ENCODE measurements at regions not wholly inside any gene's neighbourhood (a gene's known extent, or its start where the extent isn't known, plus 50 kb on each side); places are given as distances from the start of the nearest gene placed in this dataset.

DNA sequence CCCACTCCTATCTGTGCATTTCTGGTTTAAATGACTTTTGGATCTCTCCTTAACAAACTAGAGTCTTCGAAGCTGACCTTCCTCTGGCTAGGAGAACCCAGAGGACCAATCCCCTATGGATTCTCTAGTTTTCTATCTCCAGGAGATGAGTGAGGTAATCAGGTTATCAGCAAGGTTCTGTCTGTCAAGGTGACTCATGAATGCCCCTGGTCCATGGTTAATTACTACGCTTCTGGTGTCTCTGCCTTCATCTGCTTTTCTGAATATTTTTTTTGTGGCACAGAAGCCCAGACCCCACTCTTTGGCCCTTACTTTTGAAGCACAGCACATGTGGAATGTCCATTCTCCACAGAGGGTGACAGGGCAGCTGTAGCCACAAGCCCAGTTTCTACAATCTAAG is 897.9 kb upstream of the KLHL29 start:
- DNase-seq (ENCODE audit: low read depth) = no peak

DNA sequence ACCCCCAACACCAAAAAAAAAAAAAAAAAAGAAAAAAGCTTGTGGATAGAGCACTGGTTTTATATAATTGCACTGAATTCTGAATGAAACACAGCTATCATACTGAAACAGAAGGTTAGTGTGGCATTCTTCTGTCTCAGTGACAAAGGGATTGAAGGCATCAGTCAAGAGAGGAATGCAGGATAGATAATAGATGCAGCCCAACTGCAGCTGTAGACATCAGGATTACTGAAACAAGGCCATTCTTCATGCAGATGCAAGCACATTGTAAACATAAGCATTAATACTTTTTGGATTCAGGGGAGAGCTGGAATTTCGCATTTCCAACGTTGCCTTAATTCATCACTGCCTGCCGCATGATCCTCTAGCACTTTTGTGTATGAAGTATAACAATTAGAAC is 897.4 kb upstream of the KLHL29 start:
- DNase-seq (ENCODE audit: low read depth) = no peak

DNA sequence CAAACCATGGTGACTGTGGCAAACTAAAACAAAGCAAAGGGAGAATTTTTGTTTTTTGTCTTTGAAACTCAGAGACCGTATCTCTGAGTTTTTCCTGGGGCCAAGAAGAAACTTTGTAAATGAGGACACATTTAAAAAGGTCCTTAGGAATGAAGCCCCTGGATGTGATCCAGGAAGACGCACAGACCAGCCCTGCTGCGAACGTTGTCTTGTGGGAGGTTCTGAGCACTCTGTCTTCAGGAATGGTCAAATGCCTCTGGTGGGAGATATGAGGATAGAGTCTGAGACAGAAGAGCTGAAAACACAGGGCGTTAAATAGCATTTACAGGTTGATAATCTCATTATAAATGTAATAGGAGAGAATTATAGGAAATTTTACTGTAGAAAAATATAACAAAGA is 893.5 kb upstream of the KLHL29 start:
- DNase-seq (ENCODE audit: low read depth) = no peak

DNA sequence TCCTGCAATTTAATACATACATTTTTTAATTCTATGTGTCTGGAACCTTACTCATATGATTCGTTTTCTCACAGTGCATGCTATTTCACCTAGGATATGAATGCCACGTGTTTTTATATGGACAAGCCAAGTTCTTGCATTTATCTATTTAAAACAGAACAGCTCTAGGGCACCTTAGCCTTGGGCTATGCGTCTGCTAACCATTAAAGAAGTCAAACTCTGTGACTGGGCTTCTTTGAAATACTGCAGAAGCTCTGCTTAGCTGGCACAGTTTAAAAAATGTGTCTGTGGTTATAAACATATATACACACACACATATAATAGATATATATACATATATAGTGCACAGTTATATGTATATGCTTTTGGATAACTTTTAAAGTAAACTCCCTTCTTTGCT is 890.8 kb upstream of the KLHL29 start:
- no peak for DNase-seq (ENCODE audit: low read depth)

DNA sequence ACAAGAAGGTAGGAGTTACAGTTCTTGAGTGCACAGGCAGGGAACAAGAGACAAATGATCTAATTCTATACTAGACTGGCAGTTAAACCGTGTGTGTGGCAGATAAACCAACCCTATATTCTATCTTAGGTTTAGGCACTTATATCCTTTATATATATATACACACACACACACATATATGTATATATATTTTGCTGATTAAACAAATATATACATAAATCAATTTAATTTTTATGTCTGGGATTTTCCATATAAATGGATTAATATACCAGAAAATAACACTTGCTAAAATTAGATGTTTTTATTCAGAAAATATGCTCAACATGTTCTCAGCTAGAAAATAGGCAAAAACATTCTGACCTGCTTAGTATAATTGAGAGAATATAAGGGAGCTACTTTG is 887.9 kb upstream of the KLHL29 start:
- no peak for DNase-seq (ENCODE audit: low read depth)

DNA sequence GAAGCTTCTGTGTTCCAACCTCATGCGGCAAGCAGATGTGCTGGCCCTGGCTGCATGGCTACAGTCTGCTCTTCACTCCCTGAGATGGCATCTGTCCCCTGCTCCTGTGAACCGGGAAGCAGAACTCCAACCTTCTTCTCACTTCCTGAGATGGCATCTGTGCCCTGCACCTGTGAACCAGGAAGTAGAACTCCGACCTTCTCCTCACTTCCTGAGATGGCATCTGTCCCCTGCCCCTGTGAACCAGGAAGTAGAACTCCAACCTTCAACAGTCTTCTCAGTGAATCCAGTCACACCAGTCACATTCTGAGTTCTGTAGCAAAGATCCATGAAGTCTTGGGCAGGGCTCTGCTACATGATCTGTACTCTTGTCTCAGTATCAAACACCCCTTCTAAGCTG is 887.2 kb upstream of the KLHL29 start:
- no peak for DNase-seq (ENCODE audit: low read depth)

DNA sequence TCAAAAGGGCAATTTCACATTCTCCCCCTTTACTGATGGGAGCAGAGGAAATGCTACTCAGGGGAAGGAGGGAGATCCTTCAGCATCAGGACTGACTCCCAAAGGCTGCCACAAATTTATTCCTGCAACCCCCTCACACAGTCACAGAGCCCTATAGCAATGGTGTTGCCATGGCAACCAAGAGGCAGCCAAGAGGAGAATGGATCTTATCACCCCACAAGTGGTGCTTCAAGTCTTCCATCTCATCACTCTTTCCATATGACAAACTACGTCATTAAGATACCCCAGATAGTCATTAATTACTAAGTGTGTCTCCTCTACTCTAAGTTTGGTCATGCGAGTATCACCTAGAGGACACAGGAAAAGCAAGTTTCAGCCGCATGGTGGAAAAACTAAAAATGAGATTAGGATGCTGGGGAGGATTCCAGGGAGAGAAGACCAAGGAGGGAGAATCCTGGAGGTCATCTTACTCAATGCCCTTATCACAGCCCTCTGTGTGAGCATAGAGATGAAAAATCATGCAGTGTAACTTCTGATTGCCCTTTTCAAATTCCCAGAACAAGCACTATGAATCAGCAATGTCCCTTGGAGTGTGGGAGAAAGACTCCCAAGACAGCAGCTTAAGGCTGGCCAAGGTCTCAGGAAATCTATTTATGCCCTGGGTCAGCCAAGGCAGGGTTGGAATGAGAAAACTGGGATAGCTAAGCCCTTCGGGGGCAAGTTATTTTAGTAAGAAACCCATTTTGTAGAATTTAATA is 885.7 kb upstream of the KLHL29 start:
- DNase-seq (ENCODE audit: low read depth) = no peak

DNA sequence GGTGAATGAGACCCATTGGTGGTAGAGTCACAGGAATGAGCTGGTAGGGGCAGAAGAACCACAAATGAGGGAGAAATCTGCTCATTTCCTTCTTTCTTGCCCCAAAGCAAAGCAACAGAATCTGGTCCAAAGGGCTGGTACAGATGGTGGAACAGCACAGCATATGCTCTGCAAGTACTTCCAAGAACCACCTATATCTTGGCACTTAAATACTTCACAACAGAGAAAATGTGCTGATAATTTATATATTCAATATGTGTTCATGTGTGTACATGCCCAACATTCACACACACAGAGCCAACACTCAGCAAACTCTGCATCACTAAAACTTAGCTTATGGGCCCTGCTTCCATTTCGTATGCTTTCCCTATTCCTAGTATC is 884.4 kb upstream of the KLHL29 start:
- DNase-seq (ENCODE audit: low read depth) = no peak

DNA sequence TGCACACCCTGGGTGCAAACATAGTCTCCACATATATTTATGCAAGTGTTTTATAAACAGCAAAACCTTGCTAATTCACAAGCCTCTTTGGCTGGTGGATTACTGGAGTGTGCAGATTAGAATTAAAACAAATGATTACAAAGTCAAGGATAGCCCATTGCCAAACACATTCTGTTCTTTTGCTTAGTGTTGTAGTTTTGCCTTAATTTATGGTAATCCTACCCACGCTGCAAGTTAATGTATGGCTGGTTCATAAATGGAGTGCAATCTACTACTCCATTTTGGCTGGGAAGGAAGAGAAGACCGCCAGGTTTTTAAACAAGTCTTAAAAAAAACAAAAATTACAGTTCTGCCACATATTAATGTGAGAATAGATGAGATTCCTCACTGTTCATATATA is 883.1 kb upstream of the KLHL29 start:
- DNase-seq (ENCODE audit: low read depth) = no peak

DNA sequence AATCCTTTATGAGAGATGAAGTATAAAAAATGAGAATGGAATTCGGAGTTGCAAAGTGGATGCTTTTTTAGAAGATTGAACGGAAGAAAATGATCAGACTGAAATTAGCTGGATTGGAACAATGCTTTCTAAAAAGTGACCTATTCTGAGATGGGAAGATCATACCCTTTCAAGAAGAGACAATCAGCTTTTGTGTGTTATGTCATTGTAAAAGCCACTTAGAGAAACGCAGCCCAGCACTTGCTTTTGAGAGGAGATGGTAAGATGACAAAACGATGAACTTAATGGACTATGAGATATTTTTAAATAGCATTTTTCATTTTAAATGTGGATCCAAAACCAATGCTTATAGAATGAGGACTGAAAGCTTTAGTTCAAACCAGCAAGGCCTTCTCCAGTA is 871.4 kb upstream of the KLHL29 start:
- no peak for DNase-seq (ENCODE audit: low read depth)

DNA sequence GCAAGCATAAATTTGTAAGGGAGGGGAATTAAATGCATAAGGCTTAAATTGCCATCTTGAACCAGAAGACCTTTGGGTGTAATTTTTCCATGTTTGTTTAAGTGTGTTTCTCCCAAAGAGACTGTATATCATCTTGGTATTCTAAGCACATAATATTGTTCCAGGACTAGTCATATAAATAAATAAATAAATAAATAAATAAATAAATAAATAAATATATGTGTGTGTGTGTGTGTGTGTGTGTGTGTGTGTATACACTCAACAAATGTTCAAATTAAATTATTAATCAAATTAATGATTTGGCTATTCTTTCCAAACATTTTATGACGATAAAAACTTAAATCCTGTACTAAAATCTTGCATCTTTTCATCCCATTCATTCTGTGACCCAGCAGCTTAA is 867.8 kb upstream of the KLHL29 start:
- DNase-seq (ENCODE audit: low read depth) = no peak

DNA sequence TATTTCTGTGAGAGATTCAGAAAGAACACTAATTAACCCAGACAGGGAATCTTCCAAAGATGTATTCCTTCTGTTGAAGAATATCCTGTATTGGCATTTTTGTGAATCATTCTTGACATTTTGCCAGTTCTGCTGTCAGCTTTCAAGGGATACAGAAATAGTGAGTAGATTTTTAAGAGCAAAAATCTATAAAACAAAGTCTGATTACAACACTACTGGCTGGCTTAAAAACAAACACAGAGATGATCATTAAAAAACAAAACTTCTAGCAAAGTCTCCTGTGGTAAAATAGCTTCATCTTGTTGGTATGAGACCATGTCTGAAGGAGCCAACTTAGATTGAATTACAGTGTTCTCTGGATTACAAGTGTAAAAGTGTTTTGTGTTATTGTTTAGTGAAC is 866.3 kb upstream of the KLHL29 start:
- DNase-seq (ENCODE audit: low read depth) = no peak

DNA sequence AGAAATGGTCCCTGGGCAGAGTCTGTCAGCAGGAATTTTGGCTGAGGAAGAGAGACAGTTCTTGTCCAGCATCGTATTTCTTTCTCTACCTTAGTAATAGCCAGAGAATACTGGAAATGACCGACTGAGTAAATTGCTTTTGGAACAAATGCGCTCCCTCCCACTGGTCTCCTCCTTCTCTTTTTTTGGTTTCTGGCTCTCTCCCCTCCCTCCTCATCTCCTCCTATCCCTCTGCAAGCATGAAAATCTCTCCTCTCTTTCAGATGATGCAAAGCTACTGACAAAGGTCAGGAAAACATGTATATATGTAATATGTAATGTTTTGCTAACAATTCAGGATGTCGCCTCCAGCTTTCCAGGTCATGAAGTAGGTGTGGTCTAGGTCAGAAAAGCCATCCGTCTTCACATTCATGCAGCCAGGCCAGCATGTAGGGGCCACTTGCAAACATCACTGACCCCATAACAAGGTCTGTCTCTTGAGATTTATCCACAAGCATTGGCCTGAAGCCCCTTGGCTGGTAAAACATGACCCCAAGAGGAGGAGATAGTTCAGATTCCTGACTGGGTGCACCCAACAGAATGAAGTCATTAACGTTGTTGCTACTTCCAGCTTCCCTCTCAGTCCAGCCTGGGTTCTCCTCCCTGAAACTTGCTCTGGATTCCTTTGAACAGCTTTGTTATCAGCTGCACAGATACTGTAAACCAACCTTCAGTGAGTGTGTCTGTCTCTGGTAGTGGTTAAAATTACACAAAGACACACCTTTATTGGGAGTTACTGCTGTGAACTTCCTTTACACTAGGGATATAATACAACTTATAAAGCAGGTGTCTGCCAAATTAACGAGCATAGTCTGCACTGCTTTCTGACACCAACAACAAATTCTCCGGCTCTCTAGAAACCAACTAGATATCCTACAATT is 864.4 kb upstream of the KLHL29 start:
- no peak for DNase-seq (ENCODE audit: low read depth)

DNA sequence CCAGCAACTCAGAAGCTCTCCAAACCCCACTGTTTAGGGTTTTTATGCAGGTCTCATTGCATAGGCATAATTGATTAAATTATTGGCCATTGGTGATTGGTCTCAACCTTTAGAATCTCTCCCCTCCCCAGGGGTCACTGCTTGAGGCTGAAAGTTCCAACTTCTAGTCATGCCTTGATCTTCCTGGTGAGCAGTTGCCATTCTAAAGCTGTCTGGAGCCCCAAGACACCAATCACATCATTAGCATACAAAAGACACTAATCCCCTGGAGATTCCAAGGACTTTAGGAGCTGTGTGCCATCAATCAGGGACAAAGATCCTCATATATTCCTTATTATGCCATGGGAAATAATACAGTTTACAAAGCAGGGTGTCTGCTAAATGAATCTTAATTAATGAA is 863.4 kb upstream of the KLHL29 start:
- no peak for DNase-seq (ENCODE audit: low read depth)

DNA sequence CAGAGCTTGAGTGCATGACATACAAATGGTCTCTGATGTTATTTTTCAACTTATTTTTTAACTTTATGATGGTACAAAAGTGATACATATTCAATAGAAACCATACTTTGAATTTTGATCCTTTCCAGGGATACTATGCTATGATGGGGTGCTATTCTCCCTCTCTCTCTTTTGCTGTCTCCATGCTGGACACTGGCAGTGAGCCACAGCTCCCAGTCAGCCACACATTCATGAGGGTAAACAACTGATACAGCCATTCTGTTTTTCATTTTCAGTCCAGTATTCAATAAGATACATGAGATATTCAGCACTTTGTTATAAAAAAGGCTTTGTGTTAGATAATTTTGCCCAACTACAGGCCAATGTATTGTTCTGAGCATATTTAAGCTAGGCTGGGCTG is 859.3 kb upstream of the KLHL29 start:
- DNase-seq (ENCODE audit: low read depth) = no peak

DNA sequence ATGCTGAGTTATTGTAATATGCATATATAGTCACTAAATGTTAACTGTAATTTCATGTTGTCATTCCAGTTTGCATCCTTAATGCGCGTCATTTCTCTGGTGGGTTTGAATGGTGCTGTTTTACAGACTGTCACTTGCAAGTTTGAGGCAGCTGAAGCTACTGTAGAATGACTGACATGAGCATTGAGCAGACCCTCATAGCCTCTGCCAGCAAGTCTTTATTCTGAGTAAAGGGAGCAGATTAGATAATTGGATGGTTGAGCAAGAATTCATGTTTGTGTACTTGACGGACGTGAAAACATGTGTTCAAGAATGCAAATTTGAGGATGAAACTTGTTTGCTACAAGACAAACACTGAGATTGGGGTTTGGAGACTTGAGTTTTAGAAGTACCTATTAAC is 854.8 kb upstream of the KLHL29 start:
- no peak for DNase-seq (ENCODE audit: low read depth)

DNA sequence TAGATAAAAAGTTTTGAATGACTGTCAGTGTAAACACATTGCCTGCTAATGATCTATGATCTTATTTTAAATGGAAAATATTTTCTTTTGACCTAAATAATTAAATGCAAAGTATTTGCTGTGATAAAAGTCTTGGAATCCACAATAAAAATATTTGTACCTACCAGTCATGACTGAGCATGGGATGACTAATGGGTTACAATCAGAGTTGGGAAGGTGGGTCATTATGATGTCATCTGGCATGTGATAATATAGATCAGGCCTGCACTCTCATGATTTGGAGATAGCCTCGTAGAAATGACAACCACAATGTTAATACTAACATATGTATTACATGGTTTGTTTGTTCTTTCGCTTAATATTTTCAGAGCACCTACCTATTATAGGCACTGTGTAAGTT is 848.8 kb upstream of the KLHL29 start:
- DNase-seq (ENCODE audit: low read depth) = no peak

DNA sequence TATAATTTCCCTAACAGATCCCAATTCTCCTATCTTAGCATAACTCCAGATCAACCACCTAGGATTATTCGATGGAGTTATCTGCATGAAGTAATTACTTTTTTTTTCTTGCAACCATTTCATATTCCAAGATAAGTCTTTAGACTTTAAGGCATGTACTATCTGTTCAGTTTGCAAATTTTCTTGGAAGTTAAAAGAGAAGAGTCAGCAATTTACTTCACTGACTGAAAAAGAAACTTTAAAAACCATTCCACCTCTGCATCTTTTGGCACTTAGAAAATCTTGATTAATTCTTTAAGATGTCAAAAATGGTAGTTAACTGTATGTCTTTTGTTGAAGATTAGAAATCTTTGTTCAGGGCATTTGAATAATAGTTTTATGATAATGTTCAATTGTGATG is 830.5 kb upstream of the KLHL29 start:
- DNase-seq (ENCODE audit: low read depth) = no peak

DNA sequence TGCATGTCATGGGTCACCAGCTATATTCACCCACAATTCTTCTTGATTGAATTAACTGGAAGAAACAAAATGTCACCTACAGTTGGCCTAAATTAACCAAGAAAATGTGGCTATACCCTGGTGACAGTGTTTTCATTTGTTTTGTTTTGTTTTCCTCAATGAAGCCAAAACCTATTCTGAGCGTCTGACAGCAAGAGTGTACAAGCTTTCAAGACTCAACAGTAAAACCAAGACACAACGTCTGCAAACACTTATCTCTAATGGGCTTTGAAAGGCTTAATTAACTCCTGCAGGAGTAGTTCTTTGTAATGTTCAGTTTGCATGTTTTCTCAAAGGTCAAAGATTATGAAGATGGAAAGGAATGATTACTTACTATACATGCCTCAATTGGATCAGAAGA is 827.6 kb upstream of the KLHL29 start:
- no peak for DNase-seq (ENCODE audit: low read depth)

DNA sequence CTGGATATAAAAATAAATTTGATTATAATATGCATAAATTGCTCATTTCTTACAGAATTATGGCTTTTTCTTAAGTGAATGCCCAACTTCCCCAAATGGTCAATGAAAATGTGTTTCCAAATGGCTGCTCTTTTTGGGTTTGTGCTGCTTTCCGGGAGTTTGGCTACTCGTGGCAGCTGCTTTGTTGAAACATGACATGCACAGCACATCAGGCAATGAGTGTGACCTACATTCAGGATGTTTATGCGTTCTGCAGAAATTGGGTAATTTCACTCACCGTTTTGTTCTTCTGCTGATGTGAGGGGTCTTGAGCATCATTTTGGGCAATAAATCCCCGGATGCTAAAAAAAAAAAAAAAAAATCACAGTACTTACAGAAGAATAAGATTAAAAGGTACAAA is 825.0 kb upstream of the KLHL29 start:
- DNase-seq (ENCODE audit: low read depth) = no peak

DNA sequence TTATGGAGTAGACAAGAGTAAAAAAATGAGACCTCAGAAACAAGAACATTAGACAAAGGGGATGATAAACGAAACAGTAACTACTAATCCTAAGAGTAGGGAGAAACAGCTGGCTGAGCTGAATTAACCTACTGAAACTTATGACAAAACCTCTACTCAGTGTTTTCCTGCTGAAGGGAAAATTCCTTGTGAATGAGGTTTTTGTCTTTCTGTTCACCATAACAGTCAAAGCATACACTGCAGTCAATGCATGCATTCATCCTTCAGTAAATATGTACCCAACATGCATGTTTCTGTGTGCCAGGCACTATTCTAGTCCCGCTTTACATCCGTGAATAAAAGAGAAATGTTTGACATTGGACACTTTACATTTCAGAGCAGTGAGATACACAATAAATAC is 805.6 kb upstream of the KLHL29 start:
- DNase-seq (ENCODE audit: low read depth) = no peak

DNA sequence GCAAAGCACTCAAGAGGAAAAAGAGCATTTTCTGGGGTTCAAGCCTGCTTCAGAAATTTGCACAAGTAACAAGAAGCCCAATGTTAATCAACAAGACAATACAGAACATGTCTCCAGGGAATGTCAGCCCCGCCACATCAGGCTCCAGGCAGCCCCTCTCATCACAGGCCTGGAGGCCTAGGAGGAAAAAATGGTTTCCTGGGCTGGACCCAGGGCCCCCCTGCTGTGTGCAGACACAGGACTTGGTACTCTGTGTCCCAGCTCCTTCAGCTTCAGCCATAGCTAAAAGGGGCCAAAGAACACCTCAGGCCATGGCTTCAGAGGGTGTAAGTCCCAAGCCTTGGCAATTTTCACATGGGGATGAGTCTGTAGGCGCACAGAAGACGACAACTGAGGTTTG is 802.9 kb upstream of the KLHL29 start:
- DNase-seq (ENCODE audit: low read depth) = no peak

DNA sequence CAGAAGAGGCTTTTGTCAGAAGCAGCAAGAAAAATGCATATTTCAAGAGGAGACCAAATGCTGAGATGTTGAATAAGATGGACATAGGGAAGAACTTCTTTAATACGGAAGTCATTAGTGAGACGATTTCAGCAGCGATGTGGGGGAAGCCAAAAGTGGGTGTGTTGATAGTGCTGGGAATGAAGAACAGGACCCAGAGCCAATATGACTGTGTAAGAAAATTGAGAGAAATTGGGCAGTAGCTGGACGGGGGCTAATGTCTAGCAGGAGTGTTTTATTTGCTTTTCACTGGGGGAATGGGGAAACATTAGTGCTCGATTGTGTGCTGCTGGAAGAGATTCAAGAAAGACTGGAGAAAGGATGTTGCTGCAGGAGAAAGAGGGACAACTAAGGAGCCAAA is 788.7 kb upstream of the KLHL29 start:
- DNase-seq (ENCODE audit: low read depth) = no peak

DNA sequence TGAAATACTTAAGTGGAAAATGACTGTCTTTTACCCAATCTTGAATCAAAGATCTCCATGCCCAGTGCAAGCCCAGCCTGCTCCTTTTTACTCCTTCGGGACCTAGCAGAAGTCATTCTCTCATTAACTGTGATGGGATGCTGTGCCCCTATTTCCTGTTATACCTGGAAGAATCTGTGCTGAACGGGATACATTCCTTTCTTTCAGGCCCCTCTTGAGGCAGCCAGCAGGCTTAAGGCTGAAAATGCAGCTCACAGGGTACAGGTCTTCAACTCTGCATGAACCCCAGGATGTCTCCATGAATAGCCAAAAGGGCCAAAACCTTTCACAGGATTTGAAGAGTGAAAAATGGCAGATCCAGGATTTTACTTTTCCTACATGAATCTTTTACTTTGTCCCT is 784.8 kb upstream of the KLHL29 start:
- no peak for DNase-seq (ENCODE audit: low read depth)

Measured in stimulated activated CD8-positive, alpha-beta memory T cell treated with anti-CD3 and anti-CD28 coated beads, Interleukin-15, amount 100 ng/mL, for 24 hours (primary cell).